Activated CD8-positive, alpha-beta memory T cell treated with anti-CD3 and anti-CD28 coated beads, Interleukin-2, amount 50 U/mL, for 1 hour (primary cell): ENCODE measurements at regions not wholly inside any gene's neighbourhood (a gene's known extent, or its start where the extent isn't known, plus 50 kb on each side); places are given as distances from the start of the nearest gene placed in this dataset.
"Not testable (repeated sequence)": the region's sequence is repeated elsewhere in the genome, so short reads cannot be mapped to it uniquely, and the experiment has no call there.

ENCODE experiments used
- DNase-seq: peaks from one replicate; pipeline ENCODE4 v3.0.0-alpha.2; 2020; ENCODE audit errors: extremely low read depth

DNA sequence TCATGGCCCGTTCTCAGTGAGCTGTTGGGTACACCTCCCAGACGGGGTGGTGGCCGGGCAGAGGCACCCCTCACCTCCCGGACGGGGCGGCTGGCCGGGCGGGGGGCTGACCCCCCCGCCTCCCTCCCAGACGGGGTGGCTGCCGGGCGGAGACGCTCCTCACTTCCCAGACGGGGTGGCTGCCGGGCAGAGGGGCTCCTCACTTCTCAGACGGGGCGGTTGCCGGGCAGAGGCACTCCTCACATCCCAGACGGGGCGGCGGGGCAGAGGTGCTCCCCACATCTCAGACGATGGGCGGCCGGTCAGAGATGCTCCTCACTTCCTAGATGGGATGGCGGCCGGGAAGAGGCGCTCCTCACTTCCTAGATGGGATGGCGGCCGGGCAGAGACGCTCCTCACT lies 129.7 kb upstream of the DAAM1 start:
- not testable (repeated sequence) for DNase-seq

DNA sequence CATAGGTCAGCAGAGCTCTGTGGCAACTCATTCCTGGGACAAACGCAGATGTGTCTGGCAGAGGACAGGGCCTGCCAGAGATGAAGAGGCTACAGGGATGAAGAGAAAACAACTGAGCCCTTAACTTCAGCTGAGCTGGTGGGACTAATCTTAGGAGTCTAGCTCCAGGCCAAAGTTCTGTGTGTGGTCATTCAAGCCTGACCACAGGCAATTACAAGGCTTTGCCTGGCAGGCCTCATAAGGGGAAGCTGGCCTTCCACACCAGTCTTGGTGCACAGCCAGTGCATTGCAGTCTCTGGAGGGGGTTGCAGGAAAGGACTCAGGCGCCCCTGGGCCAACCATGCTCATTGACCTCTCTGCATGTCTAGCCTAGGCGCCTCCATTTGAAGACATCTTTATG lies 127.6 kb upstream of the DAAM1 start:
- DNase-seq: no peak

DNA sequence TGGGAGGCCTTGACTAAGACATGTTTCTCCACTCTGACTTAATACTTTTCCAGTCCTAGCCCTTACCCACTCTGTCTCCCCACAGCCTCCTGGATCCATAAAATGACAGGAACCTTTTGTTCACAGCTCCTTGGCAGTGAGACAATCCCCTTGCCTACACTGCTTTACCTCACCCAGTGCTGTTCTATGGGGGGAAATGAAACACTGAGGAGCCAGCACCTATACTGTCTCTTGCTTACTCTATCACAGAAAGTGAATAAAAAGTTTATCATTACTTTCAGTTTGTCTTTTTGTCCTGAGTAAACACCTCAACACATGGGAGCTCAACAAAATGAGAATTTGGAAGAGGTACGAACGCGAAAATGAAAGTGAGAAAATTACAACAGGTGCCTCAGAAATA lies 127.2 kb upstream of the DAAM1 start:
- no peak for DNase-seq

DNA sequence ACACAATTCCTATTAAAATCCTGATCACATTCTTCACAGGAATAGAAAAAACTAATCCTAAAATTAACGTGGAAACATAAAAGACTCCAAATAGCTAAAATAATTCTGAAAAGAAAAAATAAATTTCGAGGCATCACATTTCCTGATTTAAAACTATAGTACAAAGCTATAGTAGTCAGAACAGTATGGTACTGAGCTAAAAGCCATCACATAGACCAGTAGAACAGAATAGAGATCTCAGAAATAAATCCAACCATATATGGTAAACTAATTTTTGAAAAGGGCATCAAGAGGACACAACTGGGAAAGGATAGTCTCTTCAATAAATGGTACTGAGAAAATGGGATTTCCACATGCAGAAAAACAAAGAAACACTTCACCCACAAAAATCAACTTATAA lies 125.2 kb upstream of the DAAM1 start:
- no peak for DNase-seq

DNA sequence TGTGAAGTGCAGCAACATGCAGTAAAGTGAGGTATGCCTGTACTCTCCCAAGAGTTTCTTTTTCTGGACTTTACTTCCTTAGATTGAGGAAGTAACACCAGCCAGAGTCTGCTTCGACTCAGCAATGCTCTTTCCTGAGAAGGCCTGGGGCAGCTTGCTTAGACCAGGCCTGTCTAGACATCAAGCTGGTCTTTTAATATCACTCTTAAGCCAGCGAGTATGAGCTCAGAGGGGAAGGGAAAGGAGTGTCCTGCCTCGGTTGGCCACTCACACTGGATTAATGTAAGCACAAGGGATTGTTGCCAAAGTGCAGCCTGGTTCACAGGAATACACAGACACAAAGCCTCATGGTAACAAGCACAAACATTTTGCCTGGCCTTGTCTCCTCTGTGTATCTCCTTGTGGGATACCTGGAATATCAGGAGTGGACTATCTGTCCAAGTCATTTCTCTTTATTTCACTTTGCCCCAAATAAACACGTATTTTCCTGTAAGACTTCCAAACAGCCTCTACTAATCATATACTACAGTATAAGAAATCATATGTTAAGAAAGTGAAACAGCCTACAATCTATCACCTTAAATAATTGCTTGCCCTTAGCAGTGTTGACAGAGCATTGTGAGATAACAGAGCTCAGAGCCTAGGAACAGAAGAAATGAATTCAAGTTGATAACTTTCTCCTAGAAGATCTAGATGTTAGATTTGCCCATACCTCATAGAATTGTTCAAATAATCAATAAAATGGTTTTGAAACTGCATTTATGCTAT lies 121.2 kb upstream of the DAAM1 start:
- no peak for DNase-seq

DNA sequence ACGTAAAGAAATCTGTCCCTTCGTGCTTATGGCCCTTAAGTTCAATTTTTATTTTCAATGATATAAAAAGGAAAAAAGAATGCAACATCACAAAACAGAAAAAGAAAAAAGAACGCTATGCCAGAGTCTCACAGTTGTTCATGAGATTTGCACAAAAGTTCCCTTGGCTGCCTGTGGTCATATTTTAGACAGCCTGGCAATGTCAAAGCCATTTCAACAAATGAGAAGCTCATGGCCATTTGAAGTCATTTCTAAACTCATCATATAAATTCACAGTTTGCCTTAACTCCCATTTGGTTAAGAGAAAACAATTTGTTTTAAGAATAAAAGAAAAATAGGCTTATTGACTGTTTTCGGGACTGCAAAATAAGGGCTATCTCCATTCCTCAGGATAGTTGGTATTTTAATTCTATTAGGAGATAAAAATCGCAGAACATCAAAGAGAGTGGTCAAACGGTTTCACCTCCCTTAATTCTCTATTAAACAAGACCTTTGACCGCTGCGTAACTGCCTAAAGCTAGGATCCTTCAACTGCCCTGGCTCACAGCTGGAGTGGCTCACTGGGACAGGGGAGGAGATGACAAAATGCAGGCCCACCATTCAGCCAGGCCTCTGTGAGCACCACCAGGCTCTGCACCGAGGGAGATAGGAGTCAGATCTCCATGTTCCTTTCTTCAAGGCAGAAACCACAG lies 119.2 kb upstream of the DAAM1 start:
- no peak for DNase-seq

DNA sequence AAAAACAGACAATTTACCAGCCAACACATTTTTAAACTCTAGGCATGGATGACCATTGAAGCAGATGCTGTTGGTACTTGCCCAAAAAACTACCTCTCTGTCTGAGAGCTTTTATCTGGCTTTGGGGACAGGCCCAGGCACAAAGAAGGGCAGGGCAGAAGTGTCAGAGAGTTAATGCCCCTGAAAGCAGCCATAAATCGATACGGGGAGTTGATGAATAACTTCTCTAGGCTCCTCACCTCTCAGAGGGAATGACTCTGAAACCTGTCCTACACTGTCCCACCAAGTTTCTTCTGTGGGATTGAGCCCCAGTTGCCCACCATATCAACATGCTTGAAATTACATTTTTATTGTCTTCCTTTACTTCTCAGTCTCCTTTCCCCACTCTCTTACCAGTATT lies 113.0 kb upstream of the DAAM1 start:
- no peak for DNase-seq

DNA sequence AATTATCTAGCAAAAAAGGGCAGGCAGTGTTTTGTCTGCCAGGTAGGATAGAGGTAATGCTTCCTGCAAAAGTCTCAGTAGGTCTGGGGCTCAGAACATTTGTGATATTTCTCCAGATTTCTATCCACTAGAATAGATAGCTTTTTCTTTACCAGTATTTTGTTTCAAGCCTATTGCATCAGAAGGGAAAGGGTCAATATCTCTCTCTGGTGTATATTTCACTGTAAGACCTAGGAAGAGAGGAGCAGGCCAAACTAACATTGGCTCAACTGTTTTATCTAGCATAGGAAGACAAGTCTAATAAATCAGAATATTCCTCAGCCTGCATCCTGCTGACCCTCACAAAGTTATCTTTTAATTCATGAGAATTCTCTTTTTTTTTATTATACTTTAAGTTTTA lies 106.7 kb upstream of the DAAM1 start:
- DNase-seq: no peak

DNA sequence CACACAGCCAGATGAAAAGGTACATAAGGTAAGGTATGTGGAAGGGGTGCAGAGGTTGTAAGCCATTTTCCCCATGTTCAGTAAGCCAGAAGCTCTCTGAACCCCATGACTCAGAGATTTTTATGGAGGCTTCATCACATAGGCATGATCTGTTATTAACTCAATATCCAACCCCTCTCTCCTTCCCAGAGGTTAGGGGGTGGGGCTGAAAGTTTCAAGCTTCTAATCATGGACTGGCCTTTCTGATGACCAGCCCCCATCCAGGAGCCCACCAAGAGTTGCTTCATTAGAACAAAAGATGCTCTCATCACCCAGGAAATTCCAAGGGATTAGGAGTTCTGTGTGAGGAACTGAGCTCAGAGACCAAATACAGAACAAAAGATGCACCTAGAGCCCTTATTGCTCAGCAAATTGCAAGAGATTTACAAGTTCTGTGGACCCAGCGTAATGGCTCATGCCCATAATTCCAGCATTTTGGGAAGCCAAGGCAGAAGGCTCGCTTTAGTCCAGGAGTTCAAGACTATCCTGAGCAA lies 103.2 kb upstream of the DAAM1 start:
- no peak for DNase-seq

DNA sequence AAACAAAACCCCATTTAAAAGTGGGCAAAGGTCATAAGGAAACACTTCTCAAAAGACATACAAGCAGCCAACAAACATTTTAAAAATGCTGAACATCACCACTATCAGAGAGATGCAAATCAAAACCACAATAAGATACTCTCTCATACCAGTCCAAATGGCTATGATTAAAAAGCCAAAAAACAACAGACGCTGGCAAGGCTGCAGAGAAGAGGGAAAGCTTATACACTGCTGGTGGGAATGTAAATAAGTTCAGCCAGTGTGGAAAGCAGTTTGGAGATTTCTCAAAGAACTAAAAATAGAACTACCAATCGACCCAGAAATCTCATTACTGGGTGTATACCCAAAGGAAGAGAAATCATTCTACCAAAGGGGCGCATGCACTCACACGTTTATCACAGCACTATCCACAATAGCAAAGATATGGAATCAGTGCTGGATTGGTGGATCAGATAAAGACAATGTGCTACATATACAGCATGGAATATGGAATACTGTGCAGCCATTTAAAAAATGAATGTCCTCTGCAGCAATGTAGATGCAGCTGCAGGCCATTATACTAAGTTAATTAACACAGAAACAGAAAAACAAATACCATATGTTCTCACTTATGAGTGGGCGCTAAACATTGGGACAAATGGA lies 102.1 kb upstream of the DAAM1 start:
- no peak for DNase-seq

DNA sequence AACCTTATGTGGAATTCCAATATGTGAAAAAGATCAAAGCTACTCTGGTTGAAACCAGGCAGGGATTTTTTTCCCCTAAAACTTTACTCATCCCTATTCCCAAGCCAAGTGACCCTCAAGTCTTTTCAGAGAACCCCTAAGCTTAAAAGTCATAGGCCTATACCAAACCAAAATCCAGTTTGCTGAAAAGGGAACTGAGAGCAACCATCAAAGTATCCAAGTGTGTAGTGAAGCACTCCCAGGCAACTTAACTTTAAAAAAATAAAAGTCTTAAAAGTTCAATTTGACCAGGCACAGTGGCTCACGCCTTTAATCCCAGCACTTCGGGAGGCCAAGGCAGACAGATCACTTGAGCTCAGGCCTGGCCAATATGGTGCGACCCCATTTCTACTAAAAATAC lies 101.2 kb upstream of the DAAM1 start:
- DNase-seq: no peak

DNA sequence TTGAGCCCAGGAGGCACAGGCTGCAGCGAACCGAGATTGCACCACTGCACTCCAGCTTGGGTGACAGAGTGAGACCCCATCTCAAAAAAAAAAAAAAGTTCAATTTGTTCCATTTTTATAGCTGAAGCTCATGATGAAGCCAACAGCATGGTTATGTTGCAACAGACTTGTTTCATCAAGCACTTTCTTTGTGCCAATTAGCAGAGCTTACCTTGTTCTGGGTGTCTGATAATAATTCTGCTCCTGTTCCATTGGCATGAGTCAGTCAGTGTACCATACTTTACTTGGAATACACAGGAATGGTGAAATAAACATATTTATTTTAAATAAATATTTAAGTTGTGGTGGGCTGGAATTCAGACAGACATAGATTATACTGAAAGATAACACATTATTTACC lies 100.8 kb upstream of the DAAM1 start:
- DNase-seq: no peak

DNA sequence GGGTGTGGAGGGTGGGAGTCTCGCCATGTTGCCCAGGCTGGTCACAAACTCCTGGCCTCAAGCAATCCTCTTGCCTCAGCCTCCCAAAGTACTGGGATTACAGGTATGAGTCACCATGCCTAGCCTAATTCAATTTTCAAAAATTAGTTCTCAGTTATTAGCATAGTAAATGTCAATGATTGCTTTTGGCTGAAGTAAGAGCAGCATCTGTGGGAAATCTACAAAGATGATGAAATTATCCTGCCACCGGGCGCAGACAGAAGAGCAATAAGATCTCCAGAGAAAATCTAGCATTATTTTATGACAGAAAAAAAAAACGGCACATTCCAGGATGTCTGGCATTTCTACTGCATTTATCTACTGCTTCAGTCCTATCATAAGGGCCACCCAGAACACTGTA lies 97.9 kb upstream of the DAAM1 start:
- no peak for DNase-seq

DNA sequence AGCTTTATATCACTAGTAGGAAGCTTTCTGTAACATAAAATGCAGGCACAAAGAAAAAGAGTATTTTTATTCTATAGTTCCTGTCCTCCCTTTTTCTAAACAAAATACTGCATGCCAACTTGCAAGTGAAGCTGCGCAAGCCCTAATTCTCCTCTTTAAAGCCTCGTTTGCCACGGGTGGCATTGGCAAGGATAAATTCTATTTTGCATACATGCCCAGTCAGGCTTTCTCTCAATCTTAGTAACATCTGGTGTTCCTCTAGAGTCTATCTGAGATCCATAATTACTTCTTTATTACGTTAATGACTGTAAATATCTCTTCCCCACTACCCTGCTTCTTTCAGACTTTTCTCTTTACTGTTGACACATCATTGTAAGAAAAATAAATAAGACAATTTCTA lies 97.1 kb upstream of the DAAM1 start:
- no peak for DNase-seq

DNA sequence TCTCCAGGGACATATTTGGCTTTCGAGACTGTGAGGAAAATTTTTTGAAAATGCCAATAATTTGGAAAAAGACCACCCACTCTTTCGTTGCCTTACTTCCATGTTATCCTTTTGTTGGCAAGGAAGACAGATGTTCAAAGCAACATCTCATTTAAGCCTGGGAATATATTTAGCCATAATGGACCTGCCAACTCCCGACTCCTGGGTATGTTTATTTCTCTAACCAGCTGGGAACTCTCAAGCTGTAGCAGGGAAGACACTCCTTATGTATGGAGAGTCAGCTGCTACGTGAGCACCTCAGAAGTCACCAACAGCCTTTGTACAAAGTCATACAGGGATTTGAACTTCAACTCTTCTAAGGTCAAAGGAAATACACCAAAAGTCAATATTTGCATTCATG lies 96.5 kb upstream of the DAAM1 start:
- no peak for DNase-seq

DNA sequence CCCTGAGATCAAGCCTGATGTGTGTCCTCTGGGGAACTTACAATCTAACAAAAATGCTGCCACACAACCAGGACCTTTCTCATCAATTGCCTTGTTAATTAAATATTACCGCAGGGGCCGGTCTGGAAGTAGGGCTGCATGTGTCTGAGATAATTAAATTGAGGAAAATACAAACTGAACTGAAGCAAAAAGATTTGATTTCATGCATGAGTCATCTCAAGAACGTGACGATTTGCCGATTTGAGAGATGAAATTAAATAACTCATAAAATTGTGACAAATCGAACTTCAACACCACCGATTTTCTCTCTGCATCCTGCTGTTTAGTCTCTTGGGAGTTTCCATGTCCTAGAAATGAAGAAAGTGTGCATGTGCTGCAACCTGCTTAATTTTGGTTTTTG lies 94.6 kb upstream of the DAAM1 start:
- DNase-seq: no peak

DNA sequence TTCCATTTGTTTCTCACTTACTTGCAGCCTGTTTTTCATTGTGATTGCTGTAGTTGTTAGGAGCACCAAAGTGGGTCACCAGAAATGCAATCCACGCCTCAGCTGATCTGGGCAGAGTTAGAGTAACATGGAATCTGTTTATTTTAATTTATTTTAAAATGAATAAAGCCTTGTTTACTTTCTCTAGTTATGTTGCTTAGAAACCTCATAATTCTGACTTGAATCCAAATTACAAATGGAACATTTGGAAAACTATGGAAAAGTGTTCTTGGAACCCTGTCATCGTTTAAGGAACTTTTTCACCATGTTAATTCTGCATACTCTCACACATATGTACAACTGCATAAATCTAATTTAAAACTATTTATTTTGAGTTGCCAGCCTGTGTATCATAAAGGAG lies 92.2 kb upstream of the DAAM1 start:
- no peak for DNase-seq

DNA sequence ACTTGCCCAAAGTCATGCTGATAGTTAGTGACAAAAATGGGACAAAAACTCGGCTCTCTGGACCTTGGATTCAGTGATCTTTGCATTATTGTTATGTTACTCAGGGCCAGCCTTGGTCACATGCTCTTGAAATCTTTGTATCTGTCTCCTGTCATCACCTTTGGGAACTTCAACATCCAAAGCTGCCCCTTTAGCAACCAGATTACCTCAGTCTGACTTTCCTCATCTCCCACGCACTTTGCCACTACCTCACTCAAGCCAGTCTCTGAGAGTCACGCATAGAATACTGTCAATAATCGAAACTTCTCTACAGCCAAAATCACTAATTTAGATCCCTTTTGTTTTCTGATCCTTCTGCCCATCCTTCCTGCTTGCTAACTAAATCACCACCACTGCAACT lies 90.8 kb upstream of the DAAM1 start:
- DNase-seq: no peak

DNA sequence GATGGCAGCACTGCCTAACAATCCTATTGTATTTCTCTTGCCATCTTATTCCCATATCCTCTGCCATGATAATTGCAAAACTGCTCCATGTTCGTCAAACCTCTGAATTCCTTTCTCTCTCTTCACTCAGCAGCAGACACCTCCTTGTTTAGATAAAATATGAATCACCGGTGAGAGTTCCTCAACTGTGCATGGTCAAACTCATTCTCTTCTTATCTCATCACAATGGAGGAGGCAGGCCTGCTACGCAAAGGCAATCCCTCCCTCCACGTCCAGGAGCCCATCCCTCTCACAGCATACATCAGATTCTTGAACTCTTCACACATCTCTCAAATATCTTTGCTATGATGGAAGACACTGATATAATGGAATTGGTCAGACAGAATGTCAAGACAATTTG lies 90.1 kb upstream of the DAAM1 start:
- no peak for DNase-seq

DNA sequence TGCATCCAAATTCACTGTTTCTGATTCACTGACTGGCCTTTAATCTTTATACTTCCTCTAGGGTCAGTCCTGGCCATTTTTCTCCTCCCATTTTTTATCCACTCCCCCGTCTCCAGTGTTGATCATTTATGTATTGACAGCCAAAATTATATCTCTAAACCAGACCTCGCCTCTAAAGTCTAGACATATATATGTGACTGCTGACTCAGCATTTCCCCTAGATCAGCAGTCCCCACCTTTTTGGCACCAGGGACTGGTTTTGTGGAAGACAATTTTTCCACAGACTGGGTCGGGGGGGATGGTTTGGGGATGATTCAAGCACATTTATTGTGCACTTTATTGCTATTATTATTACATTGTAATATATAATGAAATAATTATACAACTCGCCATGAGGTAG lies 88.3 kb upstream of the DAAM1 start:
- DNase-seq: no peak

DNA sequence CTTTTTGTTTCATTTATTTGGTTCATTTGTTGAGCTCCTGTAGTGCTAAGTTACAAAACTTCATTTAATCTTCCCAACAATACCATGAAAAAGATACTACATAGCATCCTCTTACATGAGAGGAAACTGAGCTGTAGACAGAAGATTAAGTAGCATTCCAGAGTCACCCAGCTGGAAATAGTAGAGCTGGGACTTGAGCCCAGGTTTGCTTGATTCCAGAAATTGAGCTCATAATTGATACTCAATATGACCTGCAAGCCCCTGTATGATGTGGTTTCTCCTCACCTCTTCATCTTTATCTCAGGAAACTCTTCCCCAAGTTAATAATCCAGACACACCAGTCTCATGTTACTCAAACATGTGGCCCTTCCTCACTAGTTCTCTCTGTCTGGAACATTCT lies 87.0 kb upstream of the DAAM1 start:
- no peak for DNase-seq

DNA sequence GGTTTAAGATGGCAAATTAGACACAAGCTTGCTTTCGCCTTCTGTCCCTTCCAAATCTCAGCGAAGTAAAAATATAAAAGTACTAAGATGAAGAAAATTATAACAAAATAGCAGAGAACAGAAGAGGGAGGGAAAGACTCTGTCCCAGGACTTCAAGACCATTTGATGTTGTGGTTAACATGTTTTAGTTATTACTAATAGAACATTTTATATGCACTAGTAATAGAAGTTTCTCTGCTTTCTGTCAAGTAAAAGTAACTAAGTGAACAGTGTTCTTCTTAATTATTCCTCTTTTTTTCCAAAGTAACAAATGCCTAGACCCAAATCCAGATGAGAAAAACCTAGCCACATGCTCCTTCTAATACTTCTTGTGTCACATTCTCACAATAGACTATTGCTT lies 85.1 kb upstream of the DAAM1 start:
- DNase-seq: no peak

DNA sequence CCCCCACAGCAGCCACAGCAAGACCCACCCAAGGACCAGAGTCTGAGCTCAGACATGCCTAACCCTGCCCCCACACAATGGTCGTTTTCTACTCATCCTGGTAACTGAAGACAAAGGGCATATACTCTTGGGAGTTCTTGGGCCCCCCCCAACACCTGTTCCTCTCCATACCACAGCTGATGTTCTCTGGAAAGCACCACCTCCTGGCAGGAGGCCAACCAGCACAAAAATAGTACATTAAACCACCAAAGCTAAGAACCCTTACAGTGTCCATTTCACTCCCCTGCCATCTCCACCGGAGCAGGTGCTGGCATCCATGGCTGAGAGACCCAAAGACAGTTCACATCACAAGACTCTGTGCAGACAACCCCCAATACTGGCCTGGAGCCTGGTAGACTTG lies 80.6 kb upstream of the DAAM1 start:
- no peak for DNase-seq
